ENCODE measurements at regions not wholly inside any gene's neighbourhood (a gene's known extent, or its start where the extent isn't known, plus 50 kb on each side); places are given as distances from the start of the nearest gene placed in this dataset.

DNA sequence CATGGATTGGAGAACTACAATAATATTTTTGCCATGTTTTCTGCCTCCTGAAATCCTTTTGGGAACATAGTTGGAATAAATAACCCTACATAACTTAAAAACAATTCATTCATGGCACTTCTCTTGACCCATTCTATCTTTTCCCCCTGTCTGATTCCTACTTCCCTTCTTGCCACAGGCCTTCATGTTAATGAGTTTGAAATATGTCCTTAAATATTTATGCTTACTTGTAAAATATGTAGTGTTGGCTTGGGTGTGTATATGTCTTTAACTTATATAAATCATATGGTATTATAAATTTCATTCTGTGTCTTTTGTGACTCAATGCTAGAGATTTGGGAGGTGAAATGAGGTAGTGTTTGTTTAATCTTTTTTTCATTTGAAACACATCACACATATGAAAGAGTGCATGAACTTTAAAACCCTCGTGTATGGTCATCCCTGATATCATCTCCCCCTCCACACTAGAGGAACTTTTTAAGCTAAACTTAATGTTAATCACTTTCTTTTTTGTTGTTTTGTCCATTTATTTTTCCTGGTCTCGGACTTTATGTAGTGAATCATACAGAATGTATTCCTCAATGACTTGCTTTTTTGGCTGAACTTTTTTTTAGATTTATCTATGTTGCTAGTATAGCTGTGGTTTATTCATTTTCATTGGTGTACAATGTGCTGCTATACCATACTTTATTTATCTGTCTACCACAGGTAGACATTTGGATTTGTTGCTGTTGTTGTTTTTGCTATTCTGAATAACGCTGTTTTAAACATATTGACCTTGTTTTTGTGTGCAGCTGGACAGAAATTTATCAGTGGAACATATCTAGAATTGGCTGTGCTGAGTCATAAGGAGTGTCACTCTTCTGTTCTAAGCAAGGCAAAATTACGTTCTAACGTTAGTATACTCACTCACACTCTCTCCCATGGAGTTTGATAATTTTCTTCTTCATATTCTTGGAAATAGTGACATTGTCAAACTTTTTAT lies 441.6 kb downstream of the PLPP3 start:
- H3K9me3 Mint-ChIP-seq, result no peaks in the 10 kb centered on the region
- H3K36me3 Mint-ChIP-seq, result no peaks in the 10 kb centered on the region
- no peaks in the 10 kb centered on the region for H3K27me3 ChIP-seq (ENCODE audit: control insufficient read depth, insufficient read depth, low read length)
- 52% methylated on average over 3 of the region's 5 CpGs for WGBS (ENCODE audit: insufficient coverage)
- intact Hi-C loops (cut with micrococcal nuclease), result no loop called here
- H3K9me3 ChIP-seq (ENCODE audit: control insufficient read depth, insufficient read depth, low read length), result no peaks in the 10 kb centered on the region
- no peak overlapping the region for H3K4me3 Mint-ChIP-seq
- no peaks in the 10 kb centered on the region for H3K36me3 ChIP-seq (ENCODE audit: control insufficient read depth, insufficient read depth, low read length)
- DNase-seq (no peak), ATAC-seq (no peak)
- no peak overlapping the region for H3K4me3 ChIP-seq (ENCODE audit: low read length)
- no peak overlapping the region for H3K27ac Mint-ChIP-seq
- no peak overlapping the region for H3K27ac ChIP-seq (ENCODE audit: low read length)
- no peaks in the 10 kb centered on the region for H3K4me1 ChIP-seq (ENCODE audit: control insufficient read depth, insufficient read depth, low read length)
- peaks cover 0 to 6% of the 10 kb centered on the region in 2 donors for H3K27me3 Mint-ChIP-seq (ENCODE audit: low read depth in 2 of 2)
- TF ChIP-seq, protein P1, sequence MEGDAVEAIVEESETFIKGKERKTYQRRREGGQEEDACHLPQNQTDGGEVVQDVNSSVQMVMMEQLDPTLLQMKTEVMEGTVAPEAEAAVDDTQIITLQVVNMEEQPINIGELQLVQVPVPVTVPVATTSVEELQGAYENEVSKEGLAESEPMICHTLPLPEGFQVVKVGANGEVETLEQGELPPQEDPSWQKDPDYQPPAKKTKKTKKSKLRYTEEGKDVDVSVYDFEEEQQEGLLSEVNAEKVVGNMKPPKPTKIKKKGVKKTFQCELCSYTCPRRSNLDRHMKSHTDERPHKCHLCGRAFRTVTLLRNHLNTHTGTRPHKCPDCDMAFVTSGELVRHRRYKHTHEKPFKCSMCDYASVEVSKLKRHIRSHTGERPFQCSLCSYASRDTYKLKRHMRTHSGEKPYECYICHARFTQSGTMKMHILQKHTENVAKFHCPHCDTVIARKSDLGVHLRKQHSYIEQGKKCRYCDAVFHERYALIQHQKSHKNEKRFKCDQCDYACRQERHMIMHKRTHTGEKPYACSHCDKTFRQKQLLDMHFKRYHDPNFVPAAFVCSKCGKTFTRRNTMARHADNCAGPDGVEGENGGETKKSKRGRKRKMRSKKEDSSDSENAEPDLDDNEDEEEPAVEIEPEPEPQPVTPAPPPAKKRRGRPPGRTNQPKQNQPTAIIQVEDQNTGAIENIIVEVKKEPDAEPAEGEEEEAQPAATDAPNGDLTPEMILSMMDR (IDR thresholded peaks at IDR 0.05), result no peak
- H3K4me1 Mint-ChIP-seq, result no peaks in the 10 kb centered on the region

DNA sequence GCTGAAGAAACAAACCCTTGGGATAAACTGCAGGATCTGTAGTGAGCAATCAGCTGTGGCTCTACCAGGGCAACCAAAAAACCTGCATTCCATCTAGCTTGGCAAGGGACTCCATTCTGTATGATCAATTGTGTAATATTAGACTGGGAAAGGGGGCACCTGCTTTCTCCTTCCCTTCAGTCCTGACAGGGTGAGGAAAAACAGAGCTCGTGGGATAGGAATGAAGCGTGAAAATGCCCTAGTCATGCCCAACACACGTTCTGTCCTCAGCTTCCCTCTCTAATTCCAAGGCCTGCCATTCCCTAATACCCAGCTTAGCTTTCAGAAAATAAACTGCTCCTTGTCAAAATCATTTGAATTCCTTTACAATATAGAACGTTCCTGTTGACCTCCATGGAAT lies 442.3 kb downstream of the PLPP3 start:
- Mint-ChIP-seq H3K4me3 (no peak overlapping the region), H3K27ac (no peak overlapping the region), H3K36me3 (no peaks in the 10 kb centered on the region), H3K27me3 (ENCODE audit: low read depth in 2 of 2) (peaks cover 0 to 6% of the 10 kb centered on the region in 2 donors), H3K9me3 (no peaks in the 10 kb centered on the region), H3K4me1 (no peaks in the 10 kb centered on the region)
- intact Hi-C loops (cut with micrococcal nuclease), result no loop called here
- Histone ChIP-seq H3K27me3 (ENCODE audit: control insufficient read depth, insufficient read depth, low read length) (no peaks in the 10 kb centered on the region), H3K4me1 (ENCODE audit: control insufficient read depth, insufficient read depth, low read length) (no peaks in the 10 kb centered on the region), H3K9me3 (ENCODE audit: control insufficient read depth, insufficient read depth, low read length) (no peaks in the 10 kb centered on the region), H3K4me3 (ENCODE audit: low read length) (no peak overlapping the region), H3K36me3 (ENCODE audit: control insufficient read depth, insufficient read depth, low read length) (no peaks in the 10 kb centered on the region), H3K27ac (ENCODE audit: low read length) (no peak overlapping the region)
- ATAC-seq (no peak), DNase-seq (no peak)
- WGBS (ENCODE audit: insufficient coverage), result 85% methylated on average over 4 of the region's 4 CpGs
- TF ChIP-seq, protein P1 (IDR thresholded peaks at IDR 0.05), result no peak

DNA sequence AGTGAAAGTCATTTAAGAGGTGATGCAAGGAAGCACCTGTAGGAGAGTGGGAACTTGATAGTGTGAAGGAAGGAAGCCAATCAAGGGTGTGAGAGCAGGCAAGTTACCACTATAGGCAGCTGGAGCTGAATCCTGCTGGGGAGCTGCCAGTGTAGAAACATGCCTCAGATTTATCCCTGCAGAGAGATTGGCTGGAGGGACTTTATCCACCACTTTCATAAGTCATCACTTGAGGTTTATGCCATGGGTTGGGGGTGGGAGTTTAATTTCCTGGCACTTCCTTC lies 443.6 kb downstream of the PLPP3 start:
- H3K4me1 Mint-ChIP-seq, result no peaks in the 10 kb centered on the region
- intact Hi-C loops (cut with micrococcal nuclease), result no loop called here
- TF ChIP-seq, protein P1 (IDR thresholded peaks at IDR 0.05), result no peak

More for the DNA sequence above, 443.6 kb downstream of the PLPP3 start:
- Histone ChIP-seq H3K36me3 (ENCODE audit: control insufficient read depth, insufficient read depth, low read length) (no peaks in the 10 kb centered on the region), H3K4me3 (ENCODE audit: low read length) (no peak overlapping the region), H3K4me1 (ENCODE audit: control insufficient read depth, insufficient read depth, low read length) (no peaks in the 10 kb centered on the region), H3K27ac (ENCODE audit: low read length) (no peak overlapping the region), H3K9me3 (ENCODE audit: control insufficient read depth, insufficient read depth, low read length) (no peaks in the 10 kb centered on the region), H3K27me3 (ENCODE audit: control insufficient read depth, insufficient read depth, low read length) (no peaks in the 10 kb centered on the region)
- Mint-ChIP-seq H3K27ac (no peak overlapping the region), H3K27me3 (ENCODE audit: low read depth in 2 of 2) (peaks cover 0 to 6% of the 10 kb centered on the region in 2 donors), H3K4me3 (no peak overlapping the region), H3K36me3 (no peaks in the 10 kb centered on the region), H3K9me3 (no peaks in the 10 kb centered on the region)
- DNase-seq (no peak), ATAC-seq (no peak)
